IMR-90 (cell line): ENCODE measurements at regions not wholly inside any gene's neighbourhood (a gene's known extent, or its start where the extent isn't known, plus 50 kb on each side); places are given as distances from the start of the nearest gene placed in this dataset.

Experiments
- ATAC-seq: fragments of 200-7000 bp; cut with Tn5 transposase; 2 replicates; pipeline ENCODE4 v1.9.1; 2020; ENCODE audit warnings: low read depth, mild to moderate bottlenecking, moderate library complexity
- BruUV-seq: library from RNA; stranded (reverse); fragments of 400-500 nt; replicated peaks from 2 replicates; lab custom pipeline; 2021; lab: Mats Ljungman, UMichigan
- CTCF ChIA-PET: fragments of 300-600 bp; formaldehyde crosslinking; extraction: SDS; loops from one replicate; lab custom pipeline; 2021; ENCODE audit warnings: antibody characterized with exemption; lab: Yijun Ruan, JAX
- POLR2A ChIA-PET: fragments of 300-600 bp; sonication (Branson Sonifier 250); formaldehyde crosslinking; loops from one replicate; lab custom pipeline; 2022; ENCODE audit warnings: antibody characterized with exemption; ENCODE audit not compliant: unreplicated experiment; lab: Charles Lee
- DNase-seq: peaks from one replicate; pipeline ENCODE4 v3.0.0; 2013
- H2AFZ ChIP-seq: replicated peaks from 2 replicates; pipeline ENCODE3; 2013; ENCODE audit warnings: low read length, mild to moderate bottlenecking; ENCODE audit not compliant: poor library complexity
- H2AK5ac ChIP-seq: 2 replicates; pipeline ENCODE4 v1.6.1; 2013; ENCODE audit warnings: low read depth, low read length, inconsistent platforms
- H2AK9ac ChIP-seq: replicated peaks from 2 replicates; pipeline ENCODE3; 2013; ENCODE audit warnings: mild to moderate bottlenecking, low read depth, low read length, moderate library complexity; ENCODE audit not compliant: poor library complexity
- H2BK120ac ChIP-seq: 2 replicates; pipeline ENCODE4 v1.6.1; 2013; ENCODE audit warnings: low read depth, low read length, inconsistent platforms
- H2BK15ac ChIP-seq: 3 replicates; pipeline ENCODE4 v1.6.1; 2013; ENCODE audit warnings: low read depth, low read length, inconsistent platforms
- H2BK20ac ChIP-seq: 2 replicates; pipeline ENCODE4 v1.6.1; 2013; ENCODE audit warnings: low read depth, mild to moderate bottlenecking, inconsistent platforms, low read length, moderate library complexity
- H2BK5ac ChIP-seq: 2 replicates; pipeline ENCODE4 v1.6.1; 2013; ENCODE audit warnings: mild to moderate bottlenecking, low read depth, low read length, inconsistent platforms; ENCODE audit not compliant: poor library complexity, severe bottlenecking
- H3K14ac ChIP-seq: replicated peaks from 2 replicates; pipeline ENCODE4 v1.6.1; 2013; ENCODE audit warnings: low read depth, low read length, inconsistent platforms
- H3K18ac ChIP-seq: 2 replicates; pipeline ENCODE4 v1.6.1; 2013; ENCODE audit warnings: low read depth, low read length, control low read depth
- H3K23ac ChIP-seq: 2 replicates; pipeline ENCODE4 v1.6.1; 2013; ENCODE audit warnings: low read depth, low read length, inconsistent platforms
- H3K27ac ChIP-seq: 2 replicates; pipeline ENCODE4 v1.5.1; 2013; ENCODE audit warnings: mild to moderate bottlenecking, control low read depth, low read length; ENCODE audit not compliant: insufficient read depth
- H3K27me3 ChIP-seq: 2 replicates; pipeline ENCODE4 v1.6.1; 2013; ENCODE audit warnings: low read length; ENCODE audit not compliant: control insufficient read depth, insufficient read depth
- H3K36me3 ChIP-seq: 2 replicates; pipeline ENCODE4 v1.6.1; 2013; ENCODE audit warnings: low read length, mixed read lengths; ENCODE audit not compliant: control insufficient read depth, insufficient read depth
- H3K4ac ChIP-seq: 2 replicates; pipeline ENCODE4 v1.6.1; 2013; ENCODE audit warnings: low read depth, low read length, inconsistent platforms
- H3K4me1 ChIP-seq: 2 replicates; pipeline ENCODE4 v1.6.1; 2013; ENCODE audit warnings: low read length, mixed read lengths; ENCODE audit not compliant: control insufficient read depth, insufficient read depth
- H3K4me2 ChIP-seq: 2 replicates; pipeline ENCODE4 v1.6.1; 2013; ENCODE audit warnings: low read depth, mild to moderate bottlenecking, control low read depth, low read length, moderate library complexity
- H3K4me3 ChIP-seq: 2 replicates; pipeline ENCODE4 v1.5.1; 2013; ENCODE audit warnings: low read depth, mild to moderate bottlenecking, control low read depth, low read length, moderate library complexity; ENCODE audit not compliant: insufficient read depth
- H3K56ac ChIP-seq: 2 replicates; pipeline ENCODE4 v1.6.1; 2013; ENCODE audit warnings: low read length, inconsistent platforms; ENCODE audit not compliant: insufficient read depth; ENCODE audit errors: extremely low read depth
- H3K79me1 ChIP-seq, 2 experiments: 2 replicates each; pipeline ENCODE4 v1.6.1; 2013; ENCODE audit warnings: low read length in 2 of 2, inconsistent platforms in 1 of 2, low read depth in 1 of 2
- H3K9ac ChIP-seq: 2 replicates; pipeline ENCODE4 v1.6.1; 2013; ENCODE audit warnings: low read depth, low read length, control low read depth
- H3K9me1 ChIP-seq: 2 replicates; pipeline ENCODE4 v1.6.1; 2013; ENCODE audit warnings: low read length, inconsistent platforms; ENCODE audit not compliant: insufficient read depth
- H3K9me3 ChIP-seq: 2 replicates; pipeline ENCODE4 v1.6.1; 2013; ENCODE audit warnings: low read length; ENCODE audit not compliant: control insufficient read depth, insufficient read depth
- H4K20me1 ChIP-seq: 2 replicates; pipeline ENCODE4 v1.6.1; 2013; ENCODE audit warnings: low read length, inconsistent platforms; ENCODE audit not compliant: insufficient read depth
- H4K5ac ChIP-seq: 2 replicates; pipeline ENCODE4 v1.6.1; 2013; ENCODE audit warnings: mild to moderate bottlenecking, low read depth, low read length, control low read depth
- H4K8ac ChIP-seq, 2 experiments: 2 replicates each; pipeline ENCODE4 v1.6.1; 2013; ENCODE audit warnings: low read depth in 2 of 2, low read length in 2 of 2, control low read depth in 1 of 2, inconsistent platforms in 1 of 2
- H4K91ac ChIP-seq: 2 replicates; pipeline ENCODE4 v1.6.1; 2013; ENCODE audit warnings: low read depth, low read length, inconsistent platforms; ENCODE audit not compliant: insufficient read depth
- CEBPB ChIP-seq: IDR thresholded peaks from 2 replicates; pipeline ENCODE4 v1.6.1; 2012; ENCODE audit warnings: low read depth, low read length, improper control_type of control experiment
- CHD1 ChIP-seq: IDR thresholded peaks from 2 replicates; pipeline ENCODE4 v1.6.1; 2012; ENCODE audit warnings: low read depth, low read length, improper control_type of control experiment
- FOS ChIP-seq: fragments of 150-350 bp; IDR thresholded peaks from 2 replicates; pipeline ENCODE4 v1.6.1; 2016; ENCODE audit warnings: low read depth, low read length
- MAFK ChIP-seq: IDR thresholded peaks from 2 replicates; pipeline ENCODE4 v1.6.1; 2012; ENCODE audit warnings: low read depth, low read length, improper control_type of control experiment
- MAZ ChIP-seq: IDR thresholded peaks from 2 replicates; pipeline ENCODE4 v1.6.1; 2012; ENCODE audit warnings: low read depth, mild to moderate bottlenecking, low read length, improper control_type of control experiment, moderate library complexity, borderline replicate concordance
- MXI1 ChIP-seq: IDR thresholded peaks from 2 replicates; pipeline ENCODE4 v1.6.1; 2012; ENCODE audit warnings: low read depth, mild to moderate bottlenecking, low read length, moderate library complexity, borderline replicate concordance
- NFE2L2 ChIP-seq: fragments of 150-350 bp; IDR thresholded peaks from 2 replicates; pipeline ENCODE4 v1.6.1; 2016; ENCODE audit warnings: low read depth, mild to moderate bottlenecking, low read length
- POLR2A ChIP-seq: IDR thresholded peaks from 2 replicates; pipeline ENCODE4 v1.6.1; 2012; ENCODE audit warnings: mild to moderate bottlenecking, low read depth, low read length
- RAD21 ChIP-seq: IDR thresholded peaks from 2 replicates; pipeline ENCODE4 v1.6.1; 2012; ENCODE audit warnings: low read length, improper control_type of control experiment
- RFX5 ChIP-seq: IDR thresholded peaks from 2 replicates; pipeline ENCODE4 v1.8.0; 2012; ENCODE audit warnings: low read depth, mild to moderate bottlenecking, low read length, moderate library complexity
- SMC3 ChIP-seq: fragments of 150-350 bp; IDR thresholded peaks from 2 replicates; pipeline ENCODE4 v1.6.1; 2016; ENCODE audit warnings: low read depth, mild to moderate bottlenecking, antibody characterized with exemption, low read length, moderate library complexity
- USF2 ChIP-seq: fragments of 150-350 bp; IDR thresholded peaks from 2 replicates; pipeline ENCODE4 v1.6.1; 2017; ENCODE audit warnings: mild to moderate bottlenecking, antibody characterized with exemption, low read length, low read depth
- WGBS, 2 experiments: methylation state at CpG; one replicate each; pipeline versions ENCODE4 v1.1.5 to v1.1.7; 2013; ENCODE audit warnings: missing lambda C conversion rate in 2 of 2; ENCODE audit not compliant: insufficient read length in 1 of 2; ENCODE audit errors: extremely low coverage in 2 of 2; 5-methylcytosine and 5-hydroxymethylcytosine counted together
- dilution Hi-C: fragments of 300-500 bp; cut with HindIII; formaldehyde crosslinking; loops from one replicate; pipeline ENCODE4 v1.14.3; 2018; ENCODE audit warnings: low sequenced_read_pairs; ENCODE audit not compliant: unreplicated experiment
- in situ Hi-C: fragments of 300-500 bp; cut with MboI; formaldehyde crosslinking; loops from 3 replicates; pipeline ENCODE4 v1.14.3; 2019; ENCODE audit warnings: low sequenced_read_pairs, inconsistent platforms, mixed read lengths
- intact Hi-C: fragments of 100-400 bp; cut with micrococcal nuclease; formaldehyde crosslinking; loops from 2 replicates; pipeline ENCODE4 v1.10.0; 2022
- TF ChIP-seq, protein P1 (sequence below): fragments of 150-350 bp; IDR thresholded peaks from 2 replicates; pipeline ENCODE4 v1.6.1; 2016; ENCODE audit warnings: low read depth, mild to moderate bottlenecking, low read length, moderate library complexity, borderline replicate concordance
- TF ChIP-seq, protein P2 (sequence below): conservative IDR thresholded peaks from 2 replicates; pipeline ENCODE4 v1.5.1; 2012; ENCODE audit warnings: mild to moderate bottlenecking, low read depth, low read length, improper control_type of control experiment

GRCh38 chr7:125530553-125530952 is 600.9 kb upstream of the POT1 start:
- 71% methylated on average over 1 of the region's 1 CpG; no CpG with 5 or more reads in 1 of the 2 experiments for WGBS, 2 experiments
- no peaks in the 10 kb centered on the region for H3K36me3 ChIP-seq
- H2BK120ac ChIP-seq: no peak overlapping the region
- no TSS peak for BruUV-seq
- no peaks in the 10 kb centered on the region for H4K20me1 ChIP-seq
- no peak for TF ChIP-seq NFE2L2
- no peak for TF ChIP-seq RAD21
- TF ChIP-seq, protein P1, sequence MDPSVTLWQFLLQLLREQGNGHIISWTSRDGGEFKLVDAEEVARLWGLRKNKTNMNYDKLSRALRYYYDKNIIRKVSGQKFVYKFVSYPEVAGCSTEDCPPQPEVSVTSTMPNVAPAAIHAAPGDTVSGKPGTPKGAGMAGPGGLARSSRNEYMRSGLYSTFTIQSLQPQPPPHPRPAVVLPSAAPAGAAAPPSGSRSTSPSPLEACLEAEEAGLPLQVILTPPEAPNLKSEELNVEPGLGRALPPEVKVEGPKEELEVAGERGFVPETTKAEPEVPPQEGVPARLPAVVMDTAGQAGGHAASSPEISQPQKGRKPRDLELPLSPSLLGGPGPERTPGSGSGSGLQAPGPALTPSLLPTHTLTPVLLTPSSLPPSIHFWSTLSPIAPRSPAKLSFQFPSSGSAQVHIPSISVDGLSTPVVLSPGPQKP: no peak
- TF ChIP-seq MAZ: no peak
- TF ChIP-seq MAFK: no peak
- no peak for TF ChIP-seq FOS
- TF ChIP-seq MXI1: no peak
- no peak for TF ChIP-seq USF2
- no peak for TF ChIP-seq SMC3
- no peak for TF ChIP-seq RFX5
- no peak for TF ChIP-seq POLR2A
- TF ChIP-seq CHD1: no peak
- TF ChIP-seq, protein P2, sequence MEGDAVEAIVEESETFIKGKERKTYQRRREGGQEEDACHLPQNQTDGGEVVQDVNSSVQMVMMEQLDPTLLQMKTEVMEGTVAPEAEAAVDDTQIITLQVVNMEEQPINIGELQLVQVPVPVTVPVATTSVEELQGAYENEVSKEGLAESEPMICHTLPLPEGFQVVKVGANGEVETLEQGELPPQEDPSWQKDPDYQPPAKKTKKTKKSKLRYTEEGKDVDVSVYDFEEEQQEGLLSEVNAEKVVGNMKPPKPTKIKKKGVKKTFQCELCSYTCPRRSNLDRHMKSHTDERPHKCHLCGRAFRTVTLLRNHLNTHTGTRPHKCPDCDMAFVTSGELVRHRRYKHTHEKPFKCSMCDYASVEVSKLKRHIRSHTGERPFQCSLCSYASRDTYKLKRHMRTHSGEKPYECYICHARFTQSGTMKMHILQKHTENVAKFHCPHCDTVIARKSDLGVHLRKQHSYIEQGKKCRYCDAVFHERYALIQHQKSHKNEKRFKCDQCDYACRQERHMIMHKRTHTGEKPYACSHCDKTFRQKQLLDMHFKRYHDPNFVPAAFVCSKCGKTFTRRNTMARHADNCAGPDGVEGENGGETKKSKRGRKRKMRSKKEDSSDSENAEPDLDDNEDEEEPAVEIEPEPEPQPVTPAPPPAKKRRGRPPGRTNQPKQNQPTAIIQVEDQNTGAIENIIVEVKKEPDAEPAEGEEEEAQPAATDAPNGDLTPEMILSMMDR: no peak
- TF ChIP-seq CEBPB: no peak
- no peak overlapping the region for H3K4me3 ChIP-seq
- H3K4me2 ChIP-seq: no peak overlapping the region
- no peak overlapping the region for H2AFZ ChIP-seq
- no peaks in the 10 kb centered on the region for H3K27me3 ChIP-seq
- ChIA-PET POLR2A (interaction anchor here (0.5 kb wide), 1 partner anchor 886 kb away, joined by 5 read pairs; no protein-coding TSS in a partner anchor), CTCF (no interaction called here)
- H3K79me1 ChIP-seq: no peaks in the 10 kb centered on the region
- in situ Hi-C loops (no loop called here), dilution Hi-C loops (no loop called here), intact Hi-C loops (no loop called here)
- no peak overlapping the region for H2BK20ac ChIP-seq
- no peak overlapping the region for H4K5ac ChIP-seq
- no peaks in the 10 kb centered on the region for H3K9me1 ChIP-seq
- no peak overlapping the region for H4K8ac ChIP-seq
- H4K91ac ChIP-seq: no peak overlapping the region
- no peak overlapping the region for H3K14ac ChIP-seq
- no peak overlapping the region for H2BK5ac ChIP-seq
- no peak overlapping the region for H3K23ac ChIP-seq
- ATAC-seq (no peak), DNase-seq (no peak)
- H3K56ac ChIP-seq: no peak overlapping the region
- H3K9ac ChIP-seq: no peak overlapping the region
- H3K9me3 ChIP-seq: peaks cover 4% of the 10 kb centered on the region; the same call in 1 of the 2 replicates
- H3K4ac ChIP-seq: no peak overlapping the region
- H2AK5ac ChIP-seq: no peak overlapping the region
- H2AK9ac ChIP-seq: no peak overlapping the region
- no peaks in the 10 kb centered on the region for H3K4me1 ChIP-seq
- no peak overlapping the region for H3K18ac ChIP-seq
- no peak overlapping the region for H2BK15ac ChIP-seq
- no peak overlapping the region for H3K27ac ChIP-seq
